ENCODE measurements at regions not wholly inside any gene's neighbourhood (a gene's known extent, or its start where the extent isn't known, plus 50 kb on each side); places are given as distances from the start of the nearest gene placed in this dataset.

GRCh38 chr5:4370218-4370617, 769.9 kb upstream of the ADAMTS16 start:
- DNase-seq (no peak), ATAC-seq (replicated peaks in 1 of 2) (no peak)
- H3K9me3 Mint-ChIP-seq: peaks cover 0 to 1% of the 10 kb centered on the region in 2 donors
- no peak overlapping the region for H3K4me3 Mint-ChIP-seq
- H3K36me3 Mint-ChIP-seq (ENCODE audit: insufficient read depth in 2 of 2): no peaks in the 10 kb centered on the region
- H3K27ac Mint-ChIP-seq: no peak overlapping the region
- H3K4me1 Mint-ChIP-seq (ENCODE audit: low read depth): no peaks in the 10 kb centered on the region
- H3K27me3 Mint-ChIP-seq (ENCODE audit: low read depth): no peaks in the 10 kb centered on the region

- H3K27me3 Mint-ChIP-seq (ENCODE audit: low read depth): no peaks in the 10 kb centered on the region
- H3K4me1 Mint-ChIP-seq (ENCODE audit: low read depth): no peaks in the 10 kb centered on the region
- no peak for DNase-seq
- no peaks in the 10 kb centered on the region for H3K36me3 Mint-ChIP-seq (ENCODE audit: insufficient read depth in 2 of 2)
- H3K9me3 Mint-ChIP-seq: peaks cover 4 to 6% of the 10 kb centered on the region in 2 donors
- ATAC-seq (replicated peaks in 1 of 2): no peak
- H3K4me3 Mint-ChIP-seq: no peak overlapping the region
- no peak overlapping the region for H3K27ac Mint-ChIP-seq
Measured at GRCh38 chr5:4372481-4372880, 767.6 kb upstream of the ADAMTS16 start.

GRCh38 chr5:4373051-4373820, 766.9 kb upstream of the ADAMTS16 start:
- Mint-ChIP-seq H3K4me3 (no peak overlapping the region), H3K36me3 (ENCODE audit: insufficient read depth in 2 of 2) (no peaks in the 10 kb centered on the region), H3K27me3 (ENCODE audit: low read depth) (no peaks in the 10 kb centered on the region), H3K9me3 (peaks cover 6 to 9% of the 10 kb centered on the region in 2 donors), H3K4me1 (ENCODE audit: low read depth) (no peaks in the 10 kb centered on the region), H3K27ac (no peak overlapping the region)
- DNase-seq: no peak
- ATAC-seq (replicated peaks in 1 of 2): no peak

- H3K4me1 Mint-ChIP-seq (ENCODE audit: low read depth): no peaks in the 10 kb centered on the region
- H3K36me3 Mint-ChIP-seq (ENCODE audit: insufficient read depth in 2 of 2): no peaks in the 10 kb centered on the region
- ATAC-seq (replicated peaks in 1 of 2) (no peak), DNase-seq (no peak)
- peaks cover 9% of the 10 kb centered on the region in 2 donors for H3K9me3 Mint-ChIP-seq
- no peak overlapping the region for H3K4me3 Mint-ChIP-seq
- no peaks in the 10 kb centered on the region for H3K27me3 Mint-ChIP-seq (ENCODE audit: low read depth)
- no peak overlapping the region for H3K27ac Mint-ChIP-seq
Measured at GRCh38 chr5:4374866-4375265, 765.3 kb upstream of the ADAMTS16 start.

- Mint-ChIP-seq H3K9me3 (peaks cover 9% of the 10 kb centered on the region in 2 donors), H3K36me3 (ENCODE audit: insufficient read depth in 2 of 2) (no peaks in the 10 kb centered on the region), H3K27me3 (ENCODE audit: low read depth) (no peaks in the 10 kb centered on the region), H3K27ac (no peak overlapping the region), H3K4me1 (ENCODE audit: low read depth) (no peaks in the 10 kb centered on the region), H3K4me3 (no peak overlapping the region)
- DNase-seq (no peak), ATAC-seq (replicated peaks in 1 of 2) (no peak)
Measured at GRCh38 chr5:4375640-4376039, 764.5 kb upstream of the ADAMTS16 start.

GRCh38 chr5:4383102-4383501, 757.0 kb upstream of the ADAMTS16 start:
- no peak overlapping the region for H3K4me3 Mint-ChIP-seq
- no peak overlapping the region for H3K27ac Mint-ChIP-seq
- H3K27me3 Mint-ChIP-seq (ENCODE audit: low read depth): no peaks in the 10 kb centered on the region
- ATAC-seq (replicated peaks in 1 of 2) (no peak), DNase-seq (no peak)
- no peaks in the 10 kb centered on the region for H3K36me3 Mint-ChIP-seq (ENCODE audit: insufficient read depth in 2 of 2)
- H3K4me1 Mint-ChIP-seq (ENCODE audit: low read depth): no peaks in the 10 kb centered on the region
- H3K9me3 Mint-ChIP-seq: peaks cover 0 to 4% of the 10 kb centered on the region in 2 donors

- Mint-ChIP-seq H3K27ac (no peak overlapping the region), H3K36me3 (ENCODE audit: insufficient read depth in 2 of 2) (no peaks in the 10 kb centered on the region), H3K4me3 (no peak overlapping the region), H3K27me3 (ENCODE audit: low read depth) (no peaks in the 10 kb centered on the region), H3K4me1 (ENCODE audit: low read depth) (no peaks in the 10 kb centered on the region), H3K9me3 (peaks cover 0 to 4% of the 10 kb centered on the region in 2 donors)
- DNase-seq (no peak), ATAC-seq (replicated peaks in 1 of 2) (no peak)
Measured at GRCh38 chr5:4383518-4384198, 756.5 kb upstream of the ADAMTS16 start.

GRCh38 chr5:4384649-4385048, 755.5 kb upstream of the ADAMTS16 start:
- Mint-ChIP-seq H3K4me1 (ENCODE audit: low read depth) (no peaks in the 10 kb centered on the region), H3K9me3 (peaks cover 0 to 2% of the 10 kb centered on the region in 2 donors)

GRCh38 chr5:4386152-4386551, 754.0 kb upstream of the ADAMTS16 start:
- H3K27ac Mint-ChIP-seq: no peak overlapping the region
- ATAC-seq (replicated peaks in 1 of 2) (no peak), DNase-seq (no peak)
- H3K36me3 Mint-ChIP-seq (ENCODE audit: insufficient read depth in 2 of 2): no peaks in the 10 kb centered on the region
- no peaks in the 10 kb centered on the region for H3K4me1 Mint-ChIP-seq (ENCODE audit: low read depth)
- no peak overlapping the region for H3K4me3 Mint-ChIP-seq
- H3K27me3 Mint-ChIP-seq (ENCODE audit: low read depth): no peaks in the 10 kb centered on the region
- peaks cover 2% of the 10 kb centered on the region in 2 donors for H3K9me3 Mint-ChIP-seq

More at GRCh38 chr5:4384649-4385048, 755.5 kb upstream of the ADAMTS16 start:
- no peaks in the 10 kb centered on the region for H3K36me3 Mint-ChIP-seq (ENCODE audit: insufficient read depth in 2 of 2)
- ATAC-seq (replicated peaks in 1 of 2): no peak
- H3K4me3 Mint-ChIP-seq: no peak overlapping the region
- DNase-seq: no peak
- no peaks in the 10 kb centered on the region for H3K27me3 Mint-ChIP-seq (ENCODE audit: low read depth)
- no peak overlapping the region for H3K27ac Mint-ChIP-seq

GRCh38 chr5:4387290-4387689, 752.8 kb upstream of the ADAMTS16 start:
- Mint-ChIP-seq H3K27ac (no peak overlapping the region), H3K36me3 (ENCODE audit: insufficient read depth in 2 of 2) (no peaks in the 10 kb centered on the region), H3K4me1 (ENCODE audit: low read depth) (no peaks in the 10 kb centered on the region), H3K9me3 (peaks cover 2% of the 10 kb centered on the region in 2 donors), H3K27me3 (ENCODE audit: low read depth) (no peaks in the 10 kb centered on the region), H3K4me3 (no peak overlapping the region)
- DNase-seq: no peak
- no peak for ATAC-seq (replicated peaks in 1 of 2)

- Mint-ChIP-seq H3K27ac (no peak overlapping the region), H3K4me1 (ENCODE audit: low read depth) (no peaks in the 10 kb centered on the region), H3K27me3 (ENCODE audit: low read depth) (no peaks in the 10 kb centered on the region), H3K36me3 (ENCODE audit: insufficient read depth in 2 of 2) (peaks cover 2 to 4% of the 10 kb centered on the region in 2 donors), H3K4me3 (no peak overlapping the region), H3K9me3 (peaks cover 7 to 13% of the 10 kb centered on the region in 2 donors)
- no peak for ATAC-seq (replicated peaks in 1 of 2)
- no peak for DNase-seq
Measured at GRCh38 chr5:4395752-4396151, 744.4 kb upstream of the ADAMTS16 start.

- no peak for DNase-seq
- no peak overlapping the region for H3K4me3 Mint-ChIP-seq
- no peaks in the 10 kb centered on the region for H3K4me1 Mint-ChIP-seq (ENCODE audit: low read depth)
- H3K36me3 Mint-ChIP-seq (ENCODE audit: insufficient read depth in 2 of 2): no peaks in the 10 kb centered on the region
- H3K27ac Mint-ChIP-seq: no peak overlapping the region
- H3K9me3 Mint-ChIP-seq: peaks cover 3 to 16% of the 10 kb centered on the region in 2 donors
- no peaks in the 10 kb centered on the region for H3K27me3 Mint-ChIP-seq (ENCODE audit: low read depth)
- no peak for ATAC-seq (replicated peaks in 1 of 2)
Measured at GRCh38 chr5:4405614-4406219, 734.4 kb upstream of the ADAMTS16 start.

- no peak overlapping the region for H3K27ac Mint-ChIP-seq
- DNase-seq: no peak
- peaks cover 3 to 13% of the 10 kb centered on the region in 2 donors for H3K9me3 Mint-ChIP-seq
- H3K4me3 Mint-ChIP-seq: no peak overlapping the region
- peaks cover 0 to 4% of the 10 kb centered on the region in 2 donors for H3K36me3 Mint-ChIP-seq (ENCODE audit: insufficient read depth in 2 of 2)
- no peak for ATAC-seq (replicated peaks in 1 of 2)
- H3K4me1 Mint-ChIP-seq (ENCODE audit: low read depth): no peaks in the 10 kb centered on the region
- no peaks in the 10 kb centered on the region for H3K27me3 Mint-ChIP-seq (ENCODE audit: low read depth)
Measured at GRCh38 chr5:4410151-4410550, 730.0 kb upstream of the ADAMTS16 start.

Data from activated T-cell treated with anti-CD3 and anti-CD28 coated beads, Interleukin-2, amount 50 U/mL, for 72 hours (primary cell).